HT1080 (cell line): ENCODE measurements at regions not wholly inside any gene's neighbourhood (a gene's known extent, or its start where the extent isn't known, plus 50 kb on each side); places are given as distances from the start of the nearest gene placed in this dataset.
"Not testable (repeated sequence)": the region's sequence is repeated elsewhere in the genome, so short reads cannot be mapped to it uniquely, and the experiment has no call there.

ENCODE experiments used
- DNase-seq: peaks from one replicate; pipeline ENCODE4 v3.0.0-alpha.2; 2015; ENCODE audit warnings: low read depth

DNA sequence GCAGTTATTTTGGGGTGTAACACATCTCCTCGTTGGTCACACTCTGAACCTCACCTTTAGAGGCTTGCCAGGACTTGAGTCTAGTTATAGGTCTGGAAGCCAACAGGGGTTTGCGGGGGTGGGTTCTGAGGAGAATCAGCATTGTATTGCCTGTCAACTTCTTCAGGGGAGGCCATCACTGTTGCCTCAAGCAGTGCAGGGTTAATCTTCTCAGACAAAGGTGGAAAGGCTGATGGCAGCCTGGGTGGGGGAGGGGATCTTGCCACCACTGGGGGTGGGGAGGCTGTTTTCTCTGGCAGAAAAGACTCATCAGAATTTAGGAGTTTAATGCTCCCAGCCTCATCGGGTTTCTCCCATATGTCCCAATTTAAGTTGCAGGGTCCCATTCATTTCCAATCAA lies 387.8 kb downstream of the PRR32 start:
- no peak for DNase-seq

DNA sequence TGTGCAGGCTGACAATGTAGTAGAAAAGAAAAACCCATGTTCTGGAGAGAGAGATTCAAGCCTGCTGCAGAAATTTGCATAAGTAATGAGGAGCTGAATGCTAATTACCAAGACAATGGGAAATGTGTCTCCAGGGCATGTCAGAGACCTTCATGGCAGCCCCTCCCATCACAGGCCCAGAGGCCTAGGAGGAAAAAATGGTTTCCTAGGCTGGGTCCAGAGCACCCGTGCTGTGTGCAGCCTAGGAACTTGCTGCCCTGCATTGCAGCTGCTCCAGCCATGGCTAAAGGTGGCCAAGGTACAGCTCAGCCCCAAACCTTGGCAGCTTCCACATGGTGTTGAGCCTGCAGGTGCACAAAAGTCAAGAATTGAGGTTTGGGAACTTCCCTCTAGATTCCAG lies 402.3 kb downstream of the PRR32 start:
- not testable (repeated sequence) for DNase-seq

DNA sequence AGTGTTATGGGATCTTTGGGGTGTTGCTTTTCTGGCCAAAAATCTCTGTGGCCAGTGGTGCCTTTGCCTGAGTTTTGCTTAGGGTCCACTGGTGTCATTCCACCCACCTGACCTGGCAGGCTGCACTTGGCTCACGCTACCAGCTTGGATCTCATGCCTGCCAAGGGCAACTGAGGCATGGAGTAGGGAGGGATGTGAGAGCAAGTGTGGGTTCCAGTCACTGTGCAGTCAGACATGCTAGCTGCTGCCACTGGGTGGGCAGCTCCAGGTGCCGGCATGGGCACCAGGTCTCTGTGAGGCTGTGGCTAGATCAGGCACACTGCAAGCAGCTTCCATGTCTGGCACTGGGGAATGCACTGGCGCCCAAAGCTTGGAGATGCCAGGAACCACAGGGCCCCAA lies 424.1 kb downstream of the PRR32 start:
- DNase-seq = no peak

DNA sequence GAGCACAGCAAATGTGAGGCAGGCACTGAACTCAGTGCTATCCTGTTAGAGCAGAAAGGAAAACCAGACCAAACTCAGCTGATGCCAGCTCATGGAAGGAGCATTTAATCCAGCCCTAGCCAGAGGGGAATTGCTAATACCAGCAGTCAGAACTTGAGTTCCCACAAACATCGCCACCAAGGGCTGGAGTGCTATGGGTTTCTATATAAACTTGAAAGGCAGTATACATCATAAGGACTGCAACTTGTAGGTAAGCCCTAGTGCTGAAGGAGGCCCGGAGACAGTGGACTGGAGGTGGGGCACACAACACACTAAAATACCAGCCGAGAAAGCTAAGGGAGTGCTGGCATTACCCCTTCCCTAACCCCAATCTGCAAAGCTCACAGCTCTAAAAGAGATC lies 440.2 kb downstream of the PRR32 start:
- DNase-seq = peak; percentile 3

DNA sequence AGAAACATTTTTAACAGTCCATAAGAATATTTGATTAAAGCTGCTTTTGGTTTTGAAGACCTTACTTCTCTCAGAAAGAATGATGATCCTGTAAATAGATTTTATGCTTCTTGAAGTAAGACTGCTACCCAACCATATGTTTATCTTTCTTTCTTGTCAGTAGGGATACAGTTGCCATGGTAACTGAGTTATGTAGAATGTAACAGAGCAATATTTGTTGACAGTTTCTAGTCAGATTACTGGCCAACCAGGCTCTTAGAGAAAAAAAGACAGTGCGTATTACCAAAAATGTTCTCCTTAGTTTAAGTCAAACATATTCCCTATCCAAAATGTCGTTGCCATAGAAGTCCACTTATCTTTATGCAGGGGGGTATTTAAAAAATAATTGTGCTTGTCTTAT lies 456.8 kb downstream of the PRR32 start:
- DNase-seq = no peak

DNA sequence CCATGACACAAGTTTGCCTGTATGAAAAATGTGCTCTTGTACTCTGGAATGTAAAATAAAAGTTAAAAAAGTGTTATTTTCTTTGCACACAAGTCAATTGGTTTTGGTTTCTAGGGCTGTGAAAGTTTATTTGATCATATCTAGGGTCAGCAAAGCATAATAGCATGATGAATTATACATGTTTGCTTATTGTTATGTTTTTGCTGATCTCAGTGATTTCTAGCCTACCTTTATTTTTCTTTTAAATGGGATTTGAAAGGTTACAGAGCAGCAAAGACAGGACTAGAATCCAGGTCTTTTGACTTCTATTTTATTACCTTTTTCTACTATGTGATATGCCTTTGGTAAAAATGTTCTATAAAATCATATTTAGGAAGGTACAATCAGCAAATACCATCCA lies 481.0 kb downstream of the PRR32 start:
- no peak for DNase-seq

DNA sequence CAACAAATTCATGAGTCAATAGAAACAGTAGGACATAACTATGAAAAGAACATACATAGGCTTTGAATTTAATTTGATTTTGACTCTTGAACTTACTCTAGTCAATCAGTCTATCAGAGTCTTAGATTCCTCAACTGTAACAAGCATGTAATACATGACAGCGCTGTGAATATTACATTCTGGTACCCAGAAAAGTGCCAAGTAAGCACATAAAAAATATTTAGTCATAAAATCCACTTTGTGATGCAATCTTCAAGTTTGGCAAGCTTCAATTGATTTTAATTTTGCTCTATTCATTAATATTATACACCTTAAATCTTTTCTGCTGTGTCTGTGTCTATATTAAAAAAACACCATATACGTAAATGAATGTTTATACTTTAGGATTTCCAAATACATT lies 483.3 kb downstream of the PRR32 start:
- no peak for DNase-seq

DNA sequence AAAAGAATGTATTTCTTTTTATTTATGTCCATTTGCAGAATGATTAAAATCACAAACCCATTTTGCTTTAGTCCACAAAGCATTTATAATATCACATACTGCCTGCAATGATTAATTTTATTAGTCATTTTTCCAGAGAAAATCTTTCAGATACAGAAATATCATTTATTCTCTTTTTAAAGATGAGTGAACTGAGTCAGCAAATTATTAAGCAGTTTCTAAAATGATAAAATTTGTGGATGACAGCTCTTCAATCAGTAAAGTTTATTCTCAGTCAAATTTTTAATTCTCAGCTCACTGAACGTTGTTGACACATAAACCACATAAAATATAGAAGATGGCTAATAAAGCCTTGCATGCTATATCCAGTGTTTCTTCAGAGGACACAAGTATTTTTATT lies 485.5 kb downstream of the PRR32 start:
- no peak for DNase-seq

DNA sequence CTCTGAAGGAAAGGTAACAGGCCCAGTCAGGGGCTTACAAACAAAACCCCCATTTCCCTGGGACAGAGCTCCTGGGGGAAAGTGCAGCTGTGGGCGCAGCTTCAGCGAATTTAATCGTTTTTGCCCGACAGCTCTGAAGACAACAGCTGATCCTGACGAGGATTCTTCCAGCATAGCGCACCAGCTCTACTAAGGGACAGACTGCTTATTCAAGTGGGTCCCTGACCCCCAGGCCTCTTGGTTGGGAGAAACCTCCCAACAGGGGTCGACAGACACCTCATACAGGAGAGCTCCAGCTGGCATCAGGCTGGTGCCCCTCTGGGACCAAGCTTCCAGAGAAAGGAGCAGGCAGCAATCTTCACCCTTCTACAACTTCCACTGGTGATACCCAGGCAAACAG lies 486.7 kb downstream of the PRR32 start:
- no peak for DNase-seq

DNA sequence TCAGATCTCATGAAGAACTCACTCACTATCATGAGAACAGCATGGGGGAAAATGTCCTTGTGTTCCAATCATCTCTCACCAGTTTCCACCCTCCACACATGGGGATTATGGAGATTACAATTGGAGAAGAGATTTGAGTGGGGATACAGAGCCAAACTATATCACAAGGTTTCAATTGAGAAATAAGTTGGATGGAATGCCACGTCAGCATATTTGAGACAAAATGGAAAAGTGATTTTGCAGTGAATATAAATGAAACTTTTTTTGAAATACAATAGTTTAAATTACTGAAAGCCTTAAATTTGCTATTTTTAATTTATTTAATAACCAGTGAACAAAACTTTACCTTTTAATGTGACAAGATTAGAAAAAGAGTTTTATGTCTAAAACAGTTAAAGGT lies 494.1 kb downstream of the PRR32 start:
- no peak for DNase-seq

DNA sequence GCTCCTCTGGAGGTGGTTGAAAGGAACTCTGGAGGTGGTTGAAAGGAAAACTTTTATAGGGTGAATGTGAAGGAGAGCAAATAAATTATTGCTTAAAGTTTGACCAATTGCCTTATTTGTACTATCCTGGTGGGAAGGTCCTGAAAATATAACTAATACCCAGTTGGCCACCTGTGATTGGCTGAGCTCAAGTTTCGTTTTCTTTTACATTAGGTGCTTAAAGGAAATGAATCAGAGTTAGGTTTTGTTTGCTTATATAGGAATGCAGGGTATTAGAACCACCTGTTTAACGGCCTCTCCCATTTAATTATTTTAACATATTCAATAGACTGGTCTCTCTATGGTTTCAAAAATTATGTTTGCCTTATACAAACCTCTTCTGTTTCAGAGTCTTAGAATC lies 497.6 kb downstream of the PRR32 start:
- peak; percentile 60 for DNase-seq

DNA sequence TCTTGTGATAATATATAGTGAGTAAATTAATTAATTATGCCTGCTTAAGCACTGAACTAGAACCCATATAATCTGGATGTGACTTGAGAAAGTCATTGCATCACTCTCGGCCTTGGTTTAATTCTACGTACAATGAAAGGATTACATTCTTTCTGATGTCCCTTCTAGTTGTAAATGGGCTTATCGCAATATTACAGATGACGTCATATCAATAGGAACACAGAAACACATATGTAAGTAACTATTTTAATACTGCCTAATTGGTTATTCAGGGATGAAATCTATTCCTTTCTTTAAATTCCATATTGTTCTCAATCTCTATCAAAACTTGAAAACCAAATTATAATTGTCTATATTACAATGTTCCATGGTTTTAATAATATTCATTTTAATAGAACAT lies 504.6 kb downstream of the PRR32 start:
- DNase-seq = no peak
